B cell (primary cell): ENCODE measurements at regions not wholly inside any gene's neighbourhood (a gene's known extent, or its start where the extent isn't known, plus 50 kb on each side); places are given as distances from the start of the nearest gene placed in this dataset.

ENCODE experiments used
- ATAC-seq: fragments of 200-7000 bp; cut with Tn5 transposase; one replicate; pipeline ENCODE4 v1.10.0; 2021; ENCODE audit warnings: low read depth, mild to moderate bottlenecking, moderate number of reproducible peaks, moderate library complexity
- CTCF ChIA-PET: fragments of 350-600 bp; sonication (Branson Sonifier 250); formaldehyde crosslinking; loops from one replicate; lab custom pipeline; 2021; ENCODE audit warnings: antibody characterized with exemption, inconsistent platforms; lab: Charles Lee
- POLR2A ChIA-PET: fragments of 350-600 bp; sonication (Branson Sonifier 250); formaldehyde crosslinking; loops from one replicate; lab custom pipeline; 2021; ENCODE audit warnings: antibody characterized with exemption; lab: Charles Lee
- DNase-seq: peaks from one replicate; pipeline ENCODE4 v3.0.0; 2013
- H2AFZ ChIP-seq: 2 replicates; pipeline ENCODE4 v1.6.1; 2012; ENCODE audit warnings: mild to moderate bottlenecking, low read depth, low read length; ENCODE audit not compliant: insufficient read depth, poor library complexity, severe bottlenecking
- H3K27ac ChIP-seq, 2 donors: 1 replicate in 1 of 2; 2 replicates in 1 of 2; pipeline ENCODE4 v1.5.1; 2012 to 2013; ENCODE audit warnings: low read length in 2 of 2, mild to moderate bottlenecking in 2 of 2, moderate library complexity in 1 of 2
- H3K27me3 ChIP-seq, 4 experiments: fragments of 200-600 bp in 1 of 4; sonication (generic) in 1 of 4; replicated peaks in 1 of 4; 1 replicate in 2 of 4; 2 replicates in 2 of 4; pipeline versions ENCODE4 v1.6.1 to v1.7.0; 2013 to 2016; ENCODE audit warnings: low read length in 3 of 4, mild to moderate bottlenecking in 2 of 4, mixed read lengths in 1 of 4, moderate library complexity in 1 of 4; ENCODE audit not compliant: insufficient read depth in 4 of 4, control insufficient read depth in 3 of 4; ENCODE audit errors: control extremely low read depth in 1 of 4
- H3K36me3 ChIP-seq, 2 experiments: replicated peaks in 1 of 2; 1 replicate in 1 of 2; 2 replicates in 1 of 2; pipeline versions ENCODE4 v1.6.1 to v1.7.1; 2013; ENCODE audit warnings: low read length in 1 of 2; ENCODE audit not compliant: insufficient read depth in 2 of 2, control insufficient read depth in 1 of 2; ENCODE audit errors: control extremely low read depth in 1 of 2, extremely low read depth in 1 of 2
- H3K4me1 ChIP-seq, 2 donors: fragments of 200-600 bp in 1 of 2; sonication (generic) in 1 of 2; 1 replicate in 1 of 2; 2 replicates in 1 of 2; pipeline versions ENCODE4 v1.5.1 to v1.6.1; 2013 to 2017; ENCODE audit warnings: low read length in 2 of 2; ENCODE audit not compliant: control insufficient read depth in 2 of 2, insufficient read depth in 2 of 2
- H3K4me2 ChIP-seq: replicated peaks from 2 replicates; pipeline ENCODE3; 2012; ENCODE audit warnings: mild to moderate bottlenecking, low read depth, low read length; ENCODE audit not compliant: poor library complexity, severe bottlenecking
- H3K4me3 ChIP-seq, 5 experiments: fragments of 200-600 bp in 1 of 5; sonication (generic) in 1 of 5; 1 replicate in 3 of 5; 2 replicates in 2 of 5; pipeline versions ENCODE4 v1.5.1 to v1.7.0; 2011 to 2016; ENCODE audit warnings: low read length in 4 of 5, mild to moderate bottlenecking in 4 of 5, low read depth in 2 of 5, control low read depth in 1 of 5, moderate library complexity in 1 of 5; ENCODE audit not compliant: insufficient read depth in 1 of 5; ENCODE audit errors: control extremely low read depth in 1 of 5, extremely low read depth in 1 of 5
- H3K79me2 ChIP-seq: fragments of 200-600 bp; sonication (generic); one replicate; pipeline ENCODE4 v1.6.0; 2016; ENCODE audit warnings: low read length; ENCODE audit not compliant: control insufficient read depth, insufficient read depth
- H3K9ac ChIP-seq: fragments of 200-600 bp; sonication (generic); 2 replicates; pipeline ENCODE4 v1.6.1; 2017; ENCODE audit warnings: mild to moderate bottlenecking, low read length, moderate library complexity
- H3K9me3 ChIP-seq, 3 donors: one replicate each; pipeline versions ENCODE4 v1.6.1 to v1.7.1; 2013; ENCODE audit warnings: low read length in 2 of 3; ENCODE audit not compliant: control insufficient read depth in 2 of 3, insufficient read depth in 1 of 3; ENCODE audit errors: control extremely low read depth in 1 of 3
- H4K20me1 ChIP-seq: 2 replicates; pipeline ENCODE4 v1.6.0; 2012; ENCODE audit warnings: mild to moderate bottlenecking, low read length; ENCODE audit not compliant: insufficient read depth, control insufficient read depth, poor library complexity, severe bottlenecking
- H3K27ac Mint-ChIP-seq: one replicate; pipeline ENCODE4 v1.8.0; 2021; ENCODE audit warnings: mixed read lengths
- H3K27me3 Mint-ChIP-seq: one replicate; pipeline ENCODE4 v1.8.0; 2021; ENCODE audit warnings: mixed read lengths
- H3K4me1 Mint-ChIP-seq: one replicate; pipeline ENCODE4 v1.8.0; 2021; ENCODE audit warnings: mixed read lengths
- H3K4me3 Mint-ChIP-seq: one replicate; pipeline ENCODE4 v1.8.0; 2021; ENCODE audit warnings: mixed read lengths
- H3K9me3 Mint-ChIP-seq: one replicate; pipeline ENCODE4 v1.8.0; 2022; ENCODE audit warnings: mixed read lengths; ENCODE audit not compliant: insufficient read depth
- EZH2 ChIP-seq: IDR thresholded peaks from 2 replicates; pipeline ENCODE4 v1.6.1; 2012; ENCODE audit warnings: borderline replicate concordance, low read depth, mild to moderate bottlenecking, moderate library complexity, low read length; ENCODE audit not compliant: insufficient read depth, poor library complexity, severe bottlenecking
- WGBS: methylation state at CpG from one replicate; pipeline ENCODE4 v1.1.5; 2013; ENCODE audit warnings: missing lambda C conversion rate; ENCODE audit not compliant: insufficient coverage; 5-methylcytosine and 5-hydroxymethylcytosine counted together
- intact Hi-C: fragments of 100-400 bp; cut with micrococcal nuclease; formaldehyde crosslinking; loops from one replicate; pipeline ENCODE4 v1.10.0; 2022
- TF ChIP-seq, protein P1 (sequence below): fragments of 200-600 bp; IDR thresholded peaks from one replicate; pipeline ENCODE4 v1.8.0; 2022; ENCODE audit warnings: antibody characterized with exemption, mild to moderate bottlenecking

DNA sequence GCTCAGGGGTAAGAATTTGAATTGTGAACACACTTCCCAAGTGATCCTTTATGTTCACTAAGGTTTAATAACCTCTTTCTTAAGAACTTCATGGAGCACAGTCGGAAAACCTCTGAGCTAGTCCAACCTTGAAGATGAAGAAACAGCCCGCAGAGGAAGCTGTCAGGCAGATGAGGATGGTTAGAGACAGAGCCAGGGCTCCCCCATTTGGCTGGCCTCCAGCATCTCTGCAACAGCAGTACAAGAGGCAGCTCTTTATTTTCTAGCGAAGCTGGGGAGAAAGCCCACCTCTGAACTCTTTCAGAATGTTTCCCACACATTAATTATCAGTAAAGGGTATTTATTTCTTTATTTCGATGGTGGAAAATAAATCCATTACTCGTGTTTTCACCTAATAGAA lies 350.8 kb downstream of the DMRT2 start:
- no peak overlapping the region for H3K4me2 ChIP-seq
- no peaks in the 10 kb centered on the region for H3K79me2 ChIP-seq
- no peak for TF ChIP-seq EZH2
- TF ChIP-seq, protein P1, sequence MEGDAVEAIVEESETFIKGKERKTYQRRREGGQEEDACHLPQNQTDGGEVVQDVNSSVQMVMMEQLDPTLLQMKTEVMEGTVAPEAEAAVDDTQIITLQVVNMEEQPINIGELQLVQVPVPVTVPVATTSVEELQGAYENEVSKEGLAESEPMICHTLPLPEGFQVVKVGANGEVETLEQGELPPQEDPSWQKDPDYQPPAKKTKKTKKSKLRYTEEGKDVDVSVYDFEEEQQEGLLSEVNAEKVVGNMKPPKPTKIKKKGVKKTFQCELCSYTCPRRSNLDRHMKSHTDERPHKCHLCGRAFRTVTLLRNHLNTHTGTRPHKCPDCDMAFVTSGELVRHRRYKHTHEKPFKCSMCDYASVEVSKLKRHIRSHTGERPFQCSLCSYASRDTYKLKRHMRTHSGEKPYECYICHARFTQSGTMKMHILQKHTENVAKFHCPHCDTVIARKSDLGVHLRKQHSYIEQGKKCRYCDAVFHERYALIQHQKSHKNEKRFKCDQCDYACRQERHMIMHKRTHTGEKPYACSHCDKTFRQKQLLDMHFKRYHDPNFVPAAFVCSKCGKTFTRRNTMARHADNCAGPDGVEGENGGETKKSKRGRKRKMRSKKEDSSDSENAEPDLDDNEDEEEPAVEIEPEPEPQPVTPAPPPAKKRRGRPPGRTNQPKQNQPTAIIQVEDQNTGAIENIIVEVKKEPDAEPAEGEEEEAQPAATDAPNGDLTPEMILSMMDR = no peak
- H2AFZ ChIP-seq = no peak overlapping the region
- no peaks in the 10 kb centered on the region for H3K27me3 ChIP-seq
- no peak overlapping the region for H3K4me3 ChIP-seq
- no peaks in the 10 kb centered on the region for H3K9me3 ChIP-seq
- intact Hi-C loops = no loop called here
- ATAC-seq (no peak), DNase-seq (no peak)
- ChIA-PET POLR2A (no interaction called here), CTCF (no interaction called here)
- 46% methylated on average over 2 of the region's 5 CpGs for WGBS
- H3K36me3 ChIP-seq = no peaks in the 10 kb centered on the region
- no peaks in the 10 kb centered on the region for H4K20me1 ChIP-seq
- H3K4me1 Mint-ChIP-seq = no peaks in the 10 kb centered on the region
- H3K9ac ChIP-seq = no peak overlapping the region
- H3K27ac Mint-ChIP-seq = no peak overlapping the region
- peaks cover 7% of the 10 kb centered on the region for H3K9me3 Mint-ChIP-seq
- H3K27ac ChIP-seq = no peak overlapping the region
- no peaks in the 10 kb centered on the region for H3K4me1 ChIP-seq
- H3K27me3 Mint-ChIP-seq = no peaks in the 10 kb centered on the region
- no peak overlapping the region for H3K4me3 Mint-ChIP-seq

DNA sequence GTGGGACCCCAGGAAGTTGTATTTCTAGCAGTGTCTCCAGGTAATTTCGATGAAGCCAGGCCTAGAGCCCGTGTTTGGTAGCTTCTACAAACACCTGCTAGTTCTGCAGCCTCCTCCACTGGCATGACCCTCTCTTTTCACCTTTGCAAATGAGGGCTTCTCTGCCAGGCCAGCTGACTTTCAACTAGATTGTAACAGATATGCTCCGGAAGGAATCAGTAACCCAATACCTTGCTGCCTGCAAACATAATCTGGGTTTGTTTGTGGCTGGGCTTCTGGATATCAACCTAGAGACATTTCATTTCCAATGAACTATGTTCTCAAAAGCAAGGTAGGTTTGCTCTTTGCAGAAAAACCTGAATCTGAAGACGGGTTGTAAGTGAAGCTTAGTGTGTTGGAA lies 354.8 kb downstream of the DMRT2 start:
- ChIA-PET CTCF (no interaction called here), POLR2A (no interaction called here)
- Mint-ChIP-seq H3K4me3 (no peak overlapping the region), H3K4me1 (no peaks in the 10 kb centered on the region), H3K27me3 (no peaks in the 10 kb centered on the region), H3K27ac (no peak overlapping the region), H3K9me3 (no peaks in the 10 kb centered on the region)
- H3K27ac ChIP-seq = no peak overlapping the region
- H4K20me1 ChIP-seq = no peaks in the 10 kb centered on the region
- no peaks in the 10 kb centered on the region for H3K36me3 ChIP-seq
- no peak overlapping the region for H3K4me3 ChIP-seq
- H3K4me1 ChIP-seq = no peaks in the 10 kb centered on the region
- no peaks in the 10 kb centered on the region for H3K9me3 ChIP-seq
- no peaks in the 10 kb centered on the region for H3K27me3 ChIP-seq
- H3K4me2 ChIP-seq = no peak overlapping the region
- WGBS = 47% methylated on average over 2 of the region's 4 CpGs
- H3K79me2 ChIP-seq = no peaks in the 10 kb centered on the region
- H3K9ac ChIP-seq = no peak overlapping the region
- ATAC-seq (no peak), DNase-seq (no peak)
- TF ChIP-seq, protein P1 = no peak
- no peak for TF ChIP-seq EZH2
- intact Hi-C loops = no loop called here
- H2AFZ ChIP-seq = no peak overlapping the region
